ENCODE measurements at regions not wholly inside any gene's neighbourhood (a gene's known extent, or its start where the extent isn't known, plus 50 kb on each side); places are given as distances from the start of the nearest gene placed in this dataset.

DNA sequence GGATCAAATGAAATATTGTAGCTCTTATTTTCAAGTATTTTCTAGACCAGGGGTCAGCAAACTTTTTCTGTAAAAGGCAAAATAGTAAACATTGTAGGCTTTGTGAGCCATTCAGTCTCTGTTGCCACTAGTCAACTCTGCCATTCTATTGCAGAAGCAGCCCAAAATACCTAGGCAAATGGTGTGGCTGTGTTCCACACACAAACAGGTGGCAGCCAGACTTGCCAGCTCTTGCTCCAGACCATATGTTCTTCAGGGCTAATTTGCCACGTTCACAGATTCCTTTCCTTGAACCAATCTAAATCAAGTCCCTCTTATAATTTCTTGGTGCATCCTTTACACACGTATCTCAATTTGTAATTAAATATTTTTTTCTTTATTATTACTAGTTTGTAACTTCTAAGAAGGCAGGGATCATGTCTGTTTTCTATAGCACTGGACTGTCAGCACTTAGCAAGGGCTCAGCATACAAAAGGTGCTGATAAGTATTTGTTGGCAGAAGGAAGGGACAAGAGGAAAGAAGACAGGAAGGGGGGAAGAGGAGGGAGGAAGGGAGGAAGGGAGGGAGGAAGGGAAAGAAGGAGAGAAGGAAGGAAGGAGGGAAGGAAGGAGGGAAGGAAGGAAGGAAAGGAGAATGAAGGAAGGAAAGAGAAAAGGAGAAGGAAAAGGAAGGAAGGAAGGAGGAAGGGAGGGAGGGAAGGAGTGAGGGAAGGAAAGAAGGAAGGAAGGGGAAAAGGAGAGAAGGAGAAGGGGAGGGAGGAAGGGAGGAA is 106.5 kb upstream of the EDEM3 start:
- H3K9ac ChIP-seq (ENCODE audit: control insufficient read depth, insufficient read depth, low read length), result no peak overlapping the region
- no peak overlapping the region for H3K4me3 ChIP-seq
- DNase-seq (ENCODE audit: low read depth, low spot score) (no peak), FAIRE-seq (no peak), ATAC-seq (peak; percentile 65)
- 19% methylated on average over 2 of the region's 2 CpGs for WGBS (ENCODE audit: insufficient coverage, insufficient replicate concordance, low lambda C conversion rate, missing lambda C conversion rate)
- intact Hi-C loops (cut with micrococcal nuclease; ENCODE audit: unreplicated experiment), result no loop called here
- RAD21 ChIA-PET (ENCODE audit: unreplicated experiment), result interaction anchor here (0.8 kb wide), 1 partner anchor 83 kb away, joined by 3 read pairs; no protein-coding TSS in a partner anchor
- H2AFZ ChIP-seq (ENCODE audit: control insufficient read depth, low read depth, low read length), result no peak overlapping the region
- BruUV-seq (replicated peaks), result no TSS peak
- no peaks in the 10 kb centered on the region for H4K20me1 ChIP-seq (ENCODE audit: control insufficient read depth, insufficient read depth)
- H3K27ac ChIP-seq (ENCODE audit: control insufficient read depth, insufficient read depth), result no peak overlapping the region
- no peaks in the 10 kb centered on the region for H3K36me3 ChIP-seq (ENCODE audit: control insufficient read depth in 2 of 2, insufficient read depth in 2 of 2, low read length in 1 of 2)
- SMC1A ChIA-PET (ENCODE audit: uncharacterized antibody, unreplicated experiment), result interaction anchor here (1.0 to 1.7 kb wide), 6 partner anchors 9 to 120 kb away, joined by 3 to 4 read pairs (median 4); no protein-coding TSS in a partner anchor
- H3K4me1 ChIP-seq (ENCODE audit: control insufficient read depth, insufficient read depth, low read length), result peaks cover 17% of the 10 kb centered on the region
- TF ChIP-seq PAX8 (IDR thresholded peaks at IDR 0.05), result no peak
- 0 out of 2 replicates have a peak, but pooled peaks have one; percentile 41 for TF ChIP-seq HDGF (IDR thresholded peaks at IDR 0.05)
- 0 out of 2 replicates have a peak, but pooled peaks have one; percentile 16 for TF ChIP-seq NBN (IDR thresholded peaks at IDR 0.05)
- no peak for TF ChIP-seq NFXL1 (IDR thresholded peaks at IDR 0.05; ENCODE audit: borderline replicate concordance)
- no peak for TF ChIP-seq CEBPB (IDR thresholded peaks at IDR 0.05; ENCODE audit: borderline replicate concordance in 1 of 2, low read depth in 2 of 2, low read length in 2 of 2)
- TF ChIP-seq POU2F2 (IDR thresholded peaks at IDR 0.05; ENCODE audit: borderline replicate concordance, low read depth, low read length), result peak; percentile 43; the same call in 1 of the 3 replicates
- TF ChIP-seq, protein P1, sequence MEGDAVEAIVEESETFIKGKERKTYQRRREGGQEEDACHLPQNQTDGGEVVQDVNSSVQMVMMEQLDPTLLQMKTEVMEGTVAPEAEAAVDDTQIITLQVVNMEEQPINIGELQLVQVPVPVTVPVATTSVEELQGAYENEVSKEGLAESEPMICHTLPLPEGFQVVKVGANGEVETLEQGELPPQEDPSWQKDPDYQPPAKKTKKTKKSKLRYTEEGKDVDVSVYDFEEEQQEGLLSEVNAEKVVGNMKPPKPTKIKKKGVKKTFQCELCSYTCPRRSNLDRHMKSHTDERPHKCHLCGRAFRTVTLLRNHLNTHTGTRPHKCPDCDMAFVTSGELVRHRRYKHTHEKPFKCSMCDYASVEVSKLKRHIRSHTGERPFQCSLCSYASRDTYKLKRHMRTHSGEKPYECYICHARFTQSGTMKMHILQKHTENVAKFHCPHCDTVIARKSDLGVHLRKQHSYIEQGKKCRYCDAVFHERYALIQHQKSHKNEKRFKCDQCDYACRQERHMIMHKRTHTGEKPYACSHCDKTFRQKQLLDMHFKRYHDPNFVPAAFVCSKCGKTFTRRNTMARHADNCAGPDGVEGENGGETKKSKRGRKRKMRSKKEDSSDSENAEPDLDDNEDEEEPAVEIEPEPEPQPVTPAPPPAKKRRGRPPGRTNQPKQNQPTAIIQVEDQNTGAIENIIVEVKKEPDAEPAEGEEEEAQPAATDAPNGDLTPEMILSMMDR (IDR thresholded peaks at IDR 0.05 in 2 of 3, conservative IDR thresholded peaks at IDR 0.05 in 1 of 3; ENCODE audit: control insufficient read depth in 2 of 3, extremely low read depth in 1 of 3, insufficient read depth in 1 of 3, low read depth in 3 of 3, low read length in 3 of 3), result no peak
- peak; percentile 24 for TF ChIP-seq SMAD1 (IDR thresholded peaks at IDR 0.05; ENCODE audit: low read depth, partially characterized antibody)
- H3K79me2 ChIP-seq (ENCODE audit: control insufficient read depth, insufficient read depth, low read length), result no peaks in the 10 kb centered on the region
- POLR2A ChIA-PET, result no interaction called here
- in situ Hi-C loops (cut with MboI), result no loop called here
- no peaks in the 10 kb centered on the region for H3K27me3 ChIP-seq (replicated peaks in 1 of 2; ENCODE audit: control insufficient read depth in 2 of 2, insufficient read depth in 2 of 2, low read length in 1 of 2)
- H3K4me2 ChIP-seq (ENCODE audit: control insufficient read depth, insufficient read depth), result no peak overlapping the region
- no peaks in the 10 kb centered on the region; the same call in 2 of the 3 replicates for H3K9me3 ChIP-seq (replicated peaks; ENCODE audit: control insufficient read depth, insufficient read depth, low read length)
- CTCF ChIA-PET, result interaction anchor here (1.0 to 1.4 kb wide), 2 partner anchors 56 to 77 kb away, joined by 3 to 4 read pairs; no protein-coding TSS in a partner anchor

Measured in GM12878 (cell line).